Peyer's patch (tissue), 4 donors: ENCODE measurements at regions not wholly inside any gene's neighbourhood (a gene's known extent, or its start where the extent isn't known, plus 50 kb on each side); places are given as distances from the start of the nearest gene placed in this dataset.

Experiments
- CTCF ChIP-seq, 6 experiments: fragments of 450-650 bp in 4 of 6; fragments of 200-600 bp in 2 of 6; sonication (generic) in 1 of 6; IDR thresholded peaks; one replicate each; pipeline ENCODE4 v1.5.1; 2017 to 2019; ENCODE audit warnings: antibody characterized with exemption in 6 of 6, mild to moderate bottlenecking in 3 of 6, moderate library complexity in 1 of 6
- POLR2A ChIP-seq, 2 donors: fragments of 450-650 bp; IDR thresholded peaks; one replicate each; pipeline ENCODE4 v1.5.1; 2017; ENCODE audit warnings: antibody characterized with exemption in 2 of 2, mild to moderate bottlenecking in 2 of 2, moderate library complexity in 2 of 2

- no peak for TF ChIP-seq POLR2A (IDR thresholded peaks at IDR 0.05)
- no peak for TF ChIP-seq CTCF (IDR thresholded peaks at IDR 0.05)
Observed at GRCh38 chr4:19425146-19425545, 826.6 kb upstream of the SLIT2 start.
